ENCODE measurements at regions not wholly inside any gene's neighbourhood (a gene's known extent, or its start where the extent isn't known, plus 50 kb on each side); places are given as distances from the start of the nearest gene placed in this dataset.
"Not testable (repeated sequence)": the region's sequence is repeated elsewhere in the genome, so short reads cannot be mapped to it uniquely, and the experiment has no call there.

DNA sequence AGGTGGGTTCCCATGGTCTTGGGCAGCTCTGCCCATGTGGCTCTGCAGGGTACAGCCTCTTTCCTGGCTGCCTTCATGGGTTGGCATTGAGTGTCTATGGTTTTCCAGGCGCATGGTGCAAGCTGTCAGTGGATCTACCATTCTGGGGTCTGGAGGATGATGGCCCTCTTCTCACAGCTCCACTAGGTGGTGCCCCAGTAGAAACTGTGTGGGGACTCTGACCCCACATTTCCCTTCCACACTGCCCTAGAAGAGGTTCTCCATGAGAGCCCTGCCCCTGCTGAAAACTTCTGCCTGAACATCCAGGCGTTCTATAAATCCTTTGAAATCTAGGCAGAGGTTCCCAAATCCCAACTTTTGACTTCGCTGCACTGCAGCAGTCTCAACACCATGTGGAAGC, 174.0 kb upstream of the CTNND2 start:
- H3K27ac Mint-ChIP-seq; H3K4me1 Mint-ChIP-seq; H3K4me3 Mint-ChIP-seq; ATAC-seq (ENCODE audit: low read depth in 2 of 2); H3K36me3 ChIP-seq (ENCODE audit: control insufficient read depth, insufficient read depth, low read length); H3K27me3 Mint-ChIP-seq; H3K36me3 Mint-ChIP-seq; DNase-seq; H3K27me3 ChIP-seq (ENCODE audit: control insufficient read depth, insufficient read depth, low read length); H3K4me1 ChIP-seq (ENCODE audit: control insufficient read depth, insufficient read depth, low read length, poor library complexity, severe bottlenecking); H3K27ac ChIP-seq (ENCODE audit: insufficient read depth, low read length, poor library complexity, severe bottlenecking); H3K9me3 ChIP-seq (ENCODE audit: control insufficient read depth in 2 of 2, low read length in 2 of 2); H3K4me3 ChIP-seq (ENCODE audit: low read depth, low read length): not testable (repeated sequence)
- H3K9me3 Mint-ChIP-seq, result peaks cover 2 to 25% (median 9%) of the 10 kb centered on the region in 7 donors

- DNase-seq, result no peak
Measured at GRCh38 chr5:12073426-12073825, 169.2 kb upstream of the CTNND2 start.

GRCh38 chr5:12072441-12072840, 168.2 kb upstream of the CTNND2 start:
- H3K27me3 ChIP-seq (ENCODE audit: control insufficient read depth, insufficient read depth, low read length), result no peaks in the 10 kb centered on the region
- no peaks in the 10 kb centered on the region for H3K4me1 ChIP-seq (ENCODE audit: control insufficient read depth, insufficient read depth, low read length, poor library complexity, severe bottlenecking)
- ATAC-seq (ENCODE audit: low read depth in 2 of 2) (no peak), DNase-seq (no peak)
- H3K9me3 ChIP-seq (ENCODE audit: control insufficient read depth in 2 of 2, low read length in 2 of 2), result peaks cover 0 to 4% of the 10 kb centered on the region in 2 experiments
- no peak overlapping the region for H3K4me3 Mint-ChIP-seq
- no peaks in the 10 kb centered on the region for H3K27me3 Mint-ChIP-seq
- no peak overlapping the region for H3K27ac ChIP-seq (ENCODE audit: insufficient read depth, low read length, poor library complexity, severe bottlenecking)
- peaks cover 0 to 11% (median 4%) of the 10 kb centered on the region in 7 donors for H3K9me3 Mint-ChIP-seq
- H3K27ac Mint-ChIP-seq, result no peak overlapping the region
- H3K4me1 Mint-ChIP-seq, result no peaks in the 10 kb centered on the region
- H3K36me3 ChIP-seq (ENCODE audit: control insufficient read depth, insufficient read depth, low read length), result no peaks in the 10 kb centered on the region
- H3K4me3 ChIP-seq (ENCODE audit: low read depth, low read length), result no peak overlapping the region
- no peaks in the 10 kb centered on the region for H3K36me3 Mint-ChIP-seq

More at GRCh38 chr5:12073426-12073825, 169.2 kb upstream of the CTNND2 start:
- no peak for ATAC-seq (ENCODE audit: low read depth in 2 of 2)
- Histone ChIP-seq H3K36me3 (ENCODE audit: control insufficient read depth, insufficient read depth, low read length) (no peaks in the 10 kb centered on the region), H3K4me1 (ENCODE audit: control insufficient read depth, insufficient read depth, low read length, poor library complexity, severe bottlenecking) (no peaks in the 10 kb centered on the region), H3K4me3 (ENCODE audit: low read depth, low read length) (no peak overlapping the region), H3K27me3 (ENCODE audit: control insufficient read depth, insufficient read depth, low read length) (no peaks in the 10 kb centered on the region), H3K27ac (ENCODE audit: insufficient read depth, low read length, poor library complexity, severe bottlenecking) (no peak overlapping the region), H3K9me3 (ENCODE audit: control insufficient read depth in 2 of 2, low read length in 2 of 2) (peaks cover 0 to 4% of the 10 kb centered on the region in 2 experiments)
- H3K27me3 Mint-ChIP-seq, result no peaks in the 10 kb centered on the region
- H3K9me3 Mint-ChIP-seq, result peaks cover 0 to 11% (median 3%) of the 10 kb centered on the region in 7 donors
- no peaks in the 10 kb centered on the region for H3K36me3 Mint-ChIP-seq
- no peak overlapping the region for H3K27ac Mint-ChIP-seq
- no peak overlapping the region for H3K4me3 Mint-ChIP-seq
- H3K4me1 Mint-ChIP-seq, result no peaks in the 10 kb centered on the region

GRCh38 chr5:12071455-12071854, 167.2 kb upstream of the CTNND2 start:
- no peaks in the 10 kb centered on the region for H3K36me3 Mint-ChIP-seq
- no peak overlapping the region for H3K4me3 ChIP-seq (ENCODE audit: low read depth, low read length)
- ATAC-seq (ENCODE audit: low read depth in 2 of 2), result no peak

GRCh38 chr5:12023614-12024241, 119.5 kb upstream of the CTNND2 start:
- peaks cover 0 to 5% (median 0%) of the 10 kb centered on the region in 7 donors for H3K9me3 Mint-ChIP-seq
- H3K27me3 Mint-ChIP-seq, result no peaks in the 10 kb centered on the region
- no peak for ATAC-seq (ENCODE audit: low read depth in 2 of 2)
- DNase-seq, result peak in 1 of 3 donors; percentile 25
- H3K27me3 ChIP-seq (ENCODE audit: control insufficient read depth, insufficient read depth, low read length), result no peaks in the 10 kb centered on the region
- H3K27ac Mint-ChIP-seq, result no peak overlapping the region
- H3K27ac ChIP-seq (ENCODE audit: insufficient read depth, low read length, poor library complexity, severe bottlenecking), result no peak overlapping the region
- H3K36me3 Mint-ChIP-seq, result no peaks in the 10 kb centered on the region
- no peak overlapping the region for H3K4me3 ChIP-seq (ENCODE audit: low read depth, low read length)
- no peak overlapping the region for H3K4me3 Mint-ChIP-seq
- H3K4me1 ChIP-seq (ENCODE audit: control insufficient read depth, insufficient read depth, low read length, poor library complexity, severe bottlenecking), result no peaks in the 10 kb centered on the region
- H3K36me3 ChIP-seq (ENCODE audit: control insufficient read depth, insufficient read depth, low read length), result no peaks in the 10 kb centered on the region
- H3K4me1 Mint-ChIP-seq, result no peaks in the 10 kb centered on the region
- peaks cover 0 to 15% of the 10 kb centered on the region in 2 experiments for H3K9me3 ChIP-seq (ENCODE audit: control insufficient read depth in 2 of 2, low read length in 2 of 2)

More at GRCh38 chr5:12071455-12071854, 167.2 kb upstream of the CTNND2 start:
- DNase-seq, result no peak
- H3K9me3 Mint-ChIP-seq, result peaks cover 0 to 13% (median 9%) of the 10 kb centered on the region in 7 donors
- no peaks in the 10 kb centered on the region for H3K27me3 Mint-ChIP-seq
- Histone ChIP-seq H3K27me3 (ENCODE audit: control insufficient read depth, insufficient read depth, low read length) (no peaks in the 10 kb centered on the region), H3K9me3 (ENCODE audit: control insufficient read depth in 2 of 2, low read length in 2 of 2) (peaks cover 0 to 4% of the 10 kb centered on the region in 2 experiments), H3K4me1 (ENCODE audit: control insufficient read depth, insufficient read depth, low read length, poor library complexity, severe bottlenecking) (no peaks in the 10 kb centered on the region), H3K36me3 (ENCODE audit: control insufficient read depth, insufficient read depth, low read length) (no peaks in the 10 kb centered on the region), H3K27ac (ENCODE audit: insufficient read depth, low read length, poor library complexity, severe bottlenecking) (no peak overlapping the region)
- no peak overlapping the region for H3K4me3 Mint-ChIP-seq
- H3K27ac Mint-ChIP-seq, result no peak overlapping the region
- H3K4me1 Mint-ChIP-seq, result no peaks in the 10 kb centered on the region

DNA sequence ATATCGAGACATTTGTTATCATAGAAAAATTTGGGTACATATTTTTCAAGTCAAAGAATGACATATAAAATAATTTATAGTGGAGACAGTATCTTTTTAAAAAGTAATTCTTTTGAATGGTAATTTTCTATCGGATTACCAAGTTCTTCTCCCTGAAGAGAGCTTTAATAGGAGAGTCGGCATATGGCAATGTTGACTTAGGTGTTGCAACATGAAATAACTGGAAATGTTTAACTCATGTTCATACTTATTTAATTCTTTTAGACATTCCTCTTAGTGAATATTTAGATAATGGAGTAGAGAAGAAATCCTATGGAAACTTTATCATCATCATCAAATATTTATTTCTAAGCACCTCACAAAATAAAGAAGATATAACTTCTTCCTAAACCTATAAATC, 118.2 kb upstream of the CTNND2 start:
- Mint-ChIP-seq H3K4me3 (no peak overlapping the region), H3K27me3 (no peaks in the 10 kb centered on the region), H3K9me3 (no peaks in the 10 kb centered on the region), H3K36me3 (no peaks in the 10 kb centered on the region), H3K4me1 (no peaks in the 10 kb centered on the region), H3K27ac (no peak overlapping the region)
- H3K4me3 ChIP-seq (ENCODE audit: low read depth, low read length), result no peak overlapping the region
- H3K27ac ChIP-seq (ENCODE audit: insufficient read depth, low read length, poor library complexity, severe bottlenecking), result no peak overlapping the region
- DNase-seq, result no peak
- ATAC-seq (ENCODE audit: low read depth in 2 of 2), result no peak
- H3K27me3 ChIP-seq (ENCODE audit: control insufficient read depth, insufficient read depth, low read length), result no peaks in the 10 kb centered on the region
- H3K36me3 ChIP-seq (ENCODE audit: control insufficient read depth, insufficient read depth, low read length), result no peaks in the 10 kb centered on the region
- no peaks in the 10 kb centered on the region for H3K4me1 ChIP-seq (ENCODE audit: control insufficient read depth, insufficient read depth, low read length, poor library complexity, severe bottlenecking)
- H3K9me3 ChIP-seq (ENCODE audit: control insufficient read depth in 2 of 2, low read length in 2 of 2), result peaks cover 0 to 3% of the 10 kb centered on the region in 2 experiments

DNA sequence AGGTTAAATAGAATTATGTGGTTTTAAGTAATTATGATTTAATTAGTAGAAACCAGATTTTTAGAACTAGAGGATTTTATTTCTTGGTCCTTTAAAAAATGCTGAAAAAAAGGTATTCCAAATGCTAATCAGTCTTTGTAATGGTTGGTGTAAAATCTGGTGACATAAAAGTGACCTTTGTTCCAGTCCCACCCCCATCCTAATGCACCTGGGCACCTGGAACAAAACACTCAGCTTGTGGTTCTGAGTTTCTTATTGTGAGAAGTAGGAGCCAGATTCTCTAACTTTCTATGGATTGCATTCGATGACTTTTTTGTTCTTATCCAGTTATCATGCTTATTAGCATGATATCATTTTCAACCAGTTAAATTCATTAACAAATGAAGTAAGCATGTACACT, 115.1 kb upstream of the CTNND2 start:
- no peak overlapping the region for H3K27ac ChIP-seq (ENCODE audit: insufficient read depth, low read length, poor library complexity, severe bottlenecking)
- H3K4me3 Mint-ChIP-seq, result no peak overlapping the region
- H3K36me3 ChIP-seq (ENCODE audit: control insufficient read depth, insufficient read depth, low read length), result no peaks in the 10 kb centered on the region
- H3K4me3 ChIP-seq (ENCODE audit: low read depth, low read length), result no peak overlapping the region
- no peak for DNase-seq
- ATAC-seq (ENCODE audit: low read depth in 2 of 2), result no peak
- H3K9me3 Mint-ChIP-seq, result peaks cover 0 to 7% (median 1%) of the 10 kb centered on the region in 7 donors
- H3K27me3 ChIP-seq (ENCODE audit: control insufficient read depth, insufficient read depth, low read length), result no peaks in the 10 kb centered on the region
- H3K27ac Mint-ChIP-seq, result no peak overlapping the region
- no peaks in the 10 kb centered on the region for H3K4me1 ChIP-seq (ENCODE audit: control insufficient read depth, insufficient read depth, low read length, poor library complexity, severe bottlenecking)
- H3K4me1 Mint-ChIP-seq, result no peaks in the 10 kb centered on the region
- H3K27me3 Mint-ChIP-seq, result no peaks in the 10 kb centered on the region
- H3K9me3 ChIP-seq (ENCODE audit: control insufficient read depth in 2 of 2, low read length in 2 of 2), result peaks cover 0 to 1% of the 10 kb centered on the region in 2 experiments
- no peaks in the 10 kb centered on the region for H3K36me3 Mint-ChIP-seq

DNA sequence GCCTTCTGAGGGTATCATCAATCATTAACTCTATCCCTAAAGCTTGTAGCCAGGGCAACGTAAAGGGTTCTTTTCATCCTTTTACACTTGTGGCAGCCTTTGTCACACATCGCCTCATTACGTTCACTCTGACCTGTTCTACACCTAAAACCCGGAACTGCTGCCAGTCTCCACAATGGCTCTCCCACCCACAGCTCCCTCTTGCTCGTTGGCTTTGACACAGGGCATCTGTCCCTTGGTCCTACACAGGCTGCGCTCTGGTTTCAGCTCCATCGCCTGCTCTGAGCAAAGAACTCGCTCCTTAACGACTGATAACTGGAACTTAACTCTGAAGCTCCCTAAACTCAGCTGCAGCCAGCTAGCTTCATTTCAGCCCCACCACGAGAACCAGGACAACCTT, 112.8 kb upstream of the CTNND2 start:
- H3K36me3 Mint-ChIP-seq, result no peaks in the 10 kb centered on the region
- no peak for ATAC-seq (ENCODE audit: low read depth in 2 of 2)

More for the DNA sequence above, 112.8 kb upstream of the CTNND2 start:
- H3K27ac Mint-ChIP-seq, result no peak overlapping the region
- H3K27ac ChIP-seq (ENCODE audit: insufficient read depth, low read length, poor library complexity, severe bottlenecking), result no peak overlapping the region
- no peaks in the 10 kb centered on the region for H3K4me1 ChIP-seq (ENCODE audit: control insufficient read depth, insufficient read depth, low read length, poor library complexity, severe bottlenecking)
- H3K36me3 ChIP-seq (ENCODE audit: control insufficient read depth, insufficient read depth, low read length), result no peaks in the 10 kb centered on the region
- H3K4me1 Mint-ChIP-seq, result no peaks in the 10 kb centered on the region
- H3K4me3 Mint-ChIP-seq, result no peak overlapping the region
- H3K9me3 Mint-ChIP-seq, result peaks cover 0 to 9% (median 3%) of the 10 kb centered on the region in 7 donors
- H3K27me3 Mint-ChIP-seq, result no peaks in the 10 kb centered on the region
- H3K9me3 ChIP-seq (ENCODE audit: control insufficient read depth in 2 of 2, low read length in 2 of 2), result peaks cover 0 to 5% of the 10 kb centered on the region in 2 experiments
- DNase-seq, result no peak
- no peak overlapping the region for H3K4me3 ChIP-seq (ENCODE audit: low read depth, low read length)
- H3K27me3 ChIP-seq (ENCODE audit: control insufficient read depth, insufficient read depth, low read length), result no peaks in the 10 kb centered on the region
